ENCODE measurements at regions not wholly inside any gene's neighbourhood (a gene's known extent, or its start where the extent isn't known, plus 50 kb on each side); places are given as distances from the start of the nearest gene placed in this dataset.

- H3K27ac ChIP-seq (ENCODE audit: low read depth, low read length), result no peak overlapping the region
- no peak overlapping the region for H2BK120ac ChIP-seq (ENCODE audit: low read depth, low read length)
- H2AK5ac ChIP-seq (ENCODE audit: low read length), result no peak overlapping the region
Measured at GRCh38 chr3:54046641-54047214, 75.6 kb upstream of the CACNA2D3 start.

DNA sequence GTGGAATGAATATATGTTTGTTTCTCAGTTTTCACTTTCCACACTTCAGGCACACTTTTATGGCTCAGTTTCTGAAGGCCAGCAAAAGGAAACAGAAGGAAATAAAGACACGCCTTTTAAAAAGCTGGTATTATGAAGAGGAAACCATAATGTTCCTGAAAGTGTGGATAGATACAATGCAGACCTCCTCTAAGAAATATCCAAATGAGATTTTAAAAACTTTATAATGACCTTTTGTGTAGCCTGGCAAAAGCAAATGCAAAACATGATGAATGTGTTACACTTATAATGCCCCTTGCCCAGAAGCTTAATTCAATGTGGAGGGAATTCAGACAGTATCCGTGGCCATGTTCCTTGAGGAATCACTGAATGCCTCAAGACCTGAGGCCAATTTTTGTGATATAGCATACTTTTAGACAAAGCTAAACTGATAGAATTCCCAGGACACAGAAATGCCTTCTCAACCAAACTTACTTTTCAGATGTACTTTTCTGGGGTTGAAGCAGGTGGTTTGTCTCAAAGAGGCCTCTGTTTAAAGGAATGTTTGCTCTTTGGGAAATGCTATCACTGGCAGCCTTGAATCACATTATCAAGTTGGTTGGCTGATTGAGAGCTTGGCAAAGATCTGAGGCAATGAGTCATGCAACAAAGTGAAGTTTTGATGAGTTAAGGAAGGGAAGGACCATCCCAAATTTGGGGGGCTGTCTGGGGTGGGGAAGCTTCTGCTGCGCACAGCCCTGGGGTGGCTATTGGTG lies 77.1 kb upstream of the CACNA2D3 start:
- H3K4ac ChIP-seq (ENCODE audit: low read depth, low read length), result no peak overlapping the region
- DNase-seq, result no peak
- H4K5ac ChIP-seq (ENCODE audit: low read length), result no peak overlapping the region
- H3K79me1 ChIP-seq (ENCODE audit: low read length), result no peaks in the 10 kb centered on the region
- no peak overlapping the region for H3K27ac ChIP-seq (ENCODE audit: low read depth, low read length)
- no peak overlapping the region for H3K18ac ChIP-seq (ENCODE audit: low read length)
- H3K27me3 ChIP-seq (ENCODE audit: insufficient read depth, low read length, poor library complexity), result no peaks in the 10 kb centered on the region
- no peak overlapping the region for H2AK5ac ChIP-seq (ENCODE audit: low read length)
- no peak overlapping the region for H4K8ac ChIP-seq (ENCODE audit: low read depth, low read length)
- no peak overlapping the region for H3K4me2 ChIP-seq (ENCODE audit: low read length)
- no peak overlapping the region for H2BK5ac ChIP-seq (ENCODE audit: low read length)
- H2BK120ac ChIP-seq (ENCODE audit: low read depth, low read length), result no peak overlapping the region
- no peaks in the 10 kb centered on the region for H3K36me3 ChIP-seq (ENCODE audit: control insufficient read depth, insufficient read depth, low read length)
- no peak overlapping the region for H3K9ac ChIP-seq (ENCODE audit: low read length)
- H3K56ac ChIP-seq (ENCODE audit: low read length), result no peak overlapping the region
- no CpG with 5 or more reads among the region's 3 CpGs for WGBS (ENCODE audit: extremely low coverage, insufficient coverage, low lambda C conversion rate)
- no peak overlapping the region for H3K4me3 ChIP-seq (ENCODE audit: low read length)
- no peaks in the 10 kb centered on the region for H3K79me2 ChIP-seq (ENCODE audit: control insufficient read depth, insufficient read depth, low read length)
- H3K23ac ChIP-seq (ENCODE audit: low read length), result no peak overlapping the region
- no peak overlapping the region for H2BK15ac ChIP-seq (replicated peaks; ENCODE audit: low read depth)
- no peaks in the 10 kb centered on the region for H3K4me1 ChIP-seq (ENCODE audit: control insufficient read depth, low read depth, low read length)

More at GRCh38 chr3:54046641-54047214, 75.6 kb upstream of the CACNA2D3 start:
- Histone ChIP-seq H3K79me2 (ENCODE audit: control insufficient read depth, insufficient read depth, low read length) (no peaks in the 10 kb centered on the region), H4K5ac (ENCODE audit: low read length) (no peak overlapping the region), H3K4me2 (ENCODE audit: low read length) (no peak overlapping the region), H3K27me3 (ENCODE audit: insufficient read depth, low read length, poor library complexity) (no peaks in the 10 kb centered on the region), H3K9ac (ENCODE audit: low read length) (no peak overlapping the region), H3K23ac (ENCODE audit: low read length) (no peak overlapping the region), H3K56ac (ENCODE audit: low read length) (no peak overlapping the region), H2BK5ac (ENCODE audit: low read length) (no peak overlapping the region), H3K4ac (ENCODE audit: low read depth, low read length) (no peak overlapping the region), H3K36me3 (ENCODE audit: control insufficient read depth, insufficient read depth, low read length) (no peaks in the 10 kb centered on the region), H3K18ac (ENCODE audit: low read length) (no peak overlapping the region), H3K79me1 (ENCODE audit: low read length) (no peaks in the 10 kb centered on the region), H2BK15ac (replicated peaks; ENCODE audit: low read depth) (no peak overlapping the region), H3K4me1 (ENCODE audit: control insufficient read depth, low read depth, low read length) (no peaks in the 10 kb centered on the region), H3K4me3 (ENCODE audit: low read length) (no peak overlapping the region), H4K8ac (ENCODE audit: low read depth, low read length) (no peak overlapping the region)
- DNase-seq, result no peak

- no peak overlapping the region for H3K9ac ChIP-seq (ENCODE audit: low read length)
- H4K8ac ChIP-seq (ENCODE audit: low read depth, low read length), result no peak overlapping the region
- no peak overlapping the region for H3K27ac ChIP-seq (ENCODE audit: low read depth, low read length)
- no peaks in the 10 kb centered on the region for H3K79me2 ChIP-seq (ENCODE audit: control insufficient read depth, insufficient read depth, low read length)
- no peak overlapping the region for H2AK5ac ChIP-seq (ENCODE audit: low read length)
- no peak overlapping the region for H3K56ac ChIP-seq (ENCODE audit: low read length)
- no CpG with 5 or more reads among the region's 5 CpGs for WGBS (ENCODE audit: extremely low coverage, insufficient coverage, low lambda C conversion rate)
- H3K18ac ChIP-seq (ENCODE audit: low read length), result no peak overlapping the region
- H3K79me1 ChIP-seq (ENCODE audit: low read length), result no peaks in the 10 kb centered on the region
- no peak overlapping the region for H3K23ac ChIP-seq (ENCODE audit: low read length)
- H3K36me3 ChIP-seq (ENCODE audit: control insufficient read depth, insufficient read depth, low read length), result no peaks in the 10 kb centered on the region
- H2BK120ac ChIP-seq (ENCODE audit: low read depth, low read length), result no peak overlapping the region
- H4K5ac ChIP-seq (ENCODE audit: low read length), result no peak overlapping the region
- no peak overlapping the region for H2BK5ac ChIP-seq (ENCODE audit: low read length)
- no peak overlapping the region for H2BK15ac ChIP-seq (replicated peaks; ENCODE audit: low read depth)
- H3K4me2 ChIP-seq (ENCODE audit: low read length), result no peak overlapping the region
- H3K4ac ChIP-seq (ENCODE audit: low read depth, low read length), result no peak overlapping the region
- no peak overlapping the region for H3K4me3 ChIP-seq (ENCODE audit: low read length)
- H3K27me3 ChIP-seq (ENCODE audit: insufficient read depth, low read length, poor library complexity), result no peaks in the 10 kb centered on the region
- H3K4me1 ChIP-seq (ENCODE audit: control insufficient read depth, low read depth, low read length), result no peaks in the 10 kb centered on the region
- DNase-seq, result peak; percentile 74
Measured at GRCh38 chr3:54042259-54042823, 80.0 kb upstream of the CACNA2D3 start.

DNA sequence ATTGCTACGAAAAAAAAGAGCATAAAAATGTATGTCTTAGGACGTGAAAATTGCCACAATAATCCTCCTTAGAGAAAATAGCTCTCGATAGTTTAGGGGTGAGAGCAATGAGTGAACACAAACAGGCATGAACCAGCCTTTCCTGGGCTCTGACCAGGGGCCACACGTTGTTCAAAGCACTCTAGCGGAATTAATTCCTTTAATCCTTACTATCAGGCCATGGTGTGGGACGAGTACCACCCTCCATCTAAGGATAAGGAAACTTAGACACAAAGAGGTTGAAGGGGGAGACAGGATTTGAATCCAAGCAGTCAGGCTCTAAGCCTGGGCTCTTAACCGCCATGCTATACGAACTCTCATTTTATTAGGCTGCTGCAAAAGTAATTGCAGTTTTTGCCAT lies 81.9 kb upstream of the CACNA2D3 start:
- H3K36me3 ChIP-seq (ENCODE audit: control insufficient read depth, insufficient read depth, low read length), result no peaks in the 10 kb centered on the region
- no peak overlapping the region for H3K18ac ChIP-seq (ENCODE audit: low read length)
- H3K4me2 ChIP-seq (ENCODE audit: low read length), result no peak overlapping the region
- H3K27me3 ChIP-seq (ENCODE audit: insufficient read depth, low read length, poor library complexity), result no peaks in the 10 kb centered on the region
- no peak overlapping the region for H3K4me3 ChIP-seq (ENCODE audit: low read length)
- no peaks in the 10 kb centered on the region for H3K79me1 ChIP-seq (ENCODE audit: low read length)
- H3K23ac ChIP-seq (ENCODE audit: low read length), result no peak overlapping the region
- no peak overlapping the region for H2BK15ac ChIP-seq (replicated peaks; ENCODE audit: low read depth)
- no peak overlapping the region for H4K8ac ChIP-seq (ENCODE audit: low read depth, low read length)
- no peaks in the 10 kb centered on the region for H3K79me2 ChIP-seq (ENCODE audit: control insufficient read depth, insufficient read depth, low read length)
- no peak overlapping the region for H3K9ac ChIP-seq (ENCODE audit: low read length)
- H3K56ac ChIP-seq (ENCODE audit: low read length), result no peak overlapping the region
- H2BK5ac ChIP-seq (ENCODE audit: low read length), result no peak overlapping the region
- H3K4ac ChIP-seq (ENCODE audit: low read depth, low read length), result no peak overlapping the region
- no peak for DNase-seq
- H3K27ac ChIP-seq (ENCODE audit: low read depth, low read length), result no peak overlapping the region
- H2AK5ac ChIP-seq (ENCODE audit: low read length), result no peak overlapping the region
- no peak overlapping the region for H2BK120ac ChIP-seq (ENCODE audit: low read depth, low read length)
- H3K4me1 ChIP-seq (ENCODE audit: control insufficient read depth, low read depth, low read length), result no peaks in the 10 kb centered on the region
- no peak overlapping the region for H4K5ac ChIP-seq (ENCODE audit: low read length)
- WGBS (ENCODE audit: extremely low coverage, insufficient coverage, low lambda C conversion rate), result no CpG with 5 or more reads among the region's 8 CpGs

DNA sequence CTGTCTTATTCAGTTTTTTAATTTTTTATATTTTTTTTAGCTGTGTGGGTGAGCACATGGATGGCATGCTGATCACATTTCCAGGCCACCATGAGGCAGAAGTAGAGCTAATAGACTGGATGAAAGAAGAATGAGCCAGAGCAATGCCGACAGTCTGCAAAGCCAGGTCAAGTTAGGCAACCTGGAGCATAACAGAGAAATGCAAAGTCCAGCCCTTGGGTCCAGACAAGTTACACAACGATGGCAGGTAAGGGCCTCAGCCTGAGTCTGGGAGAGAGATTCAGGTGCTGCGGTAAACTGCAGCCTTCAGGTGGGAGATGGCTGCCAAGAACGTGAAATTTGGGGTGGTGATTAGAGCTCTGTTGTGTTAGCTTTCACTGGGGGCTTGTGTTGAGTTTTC lies 84.0 kb upstream of the CACNA2D3 start:
- no peak overlapping the region for H3K23ac ChIP-seq (ENCODE audit: low read length)
- H4K5ac ChIP-seq (ENCODE audit: low read length), result no peak overlapping the region
- H3K79me2 ChIP-seq (ENCODE audit: control insufficient read depth, insufficient read depth, low read length), result no peaks in the 10 kb centered on the region
- H3K4me2 ChIP-seq (ENCODE audit: low read length), result no peak overlapping the region
- DNase-seq, result no peak
- H2AK5ac ChIP-seq (ENCODE audit: low read length), result no peak overlapping the region
- no peak overlapping the region for H2BK120ac ChIP-seq (ENCODE audit: low read depth, low read length)
- no peak overlapping the region for H3K27ac ChIP-seq (ENCODE audit: low read depth, low read length)
- no CpG with 5 or more reads among the region's 4 CpGs for WGBS (ENCODE audit: extremely low coverage, insufficient coverage, low lambda C conversion rate)
- no peak overlapping the region for H3K4me3 ChIP-seq (ENCODE audit: low read length)
- H3K36me3 ChIP-seq (ENCODE audit: control insufficient read depth, insufficient read depth, low read length), result no peaks in the 10 kb centered on the region
- H3K9ac ChIP-seq (ENCODE audit: low read length), result no peak overlapping the region
- H2BK15ac ChIP-seq (replicated peaks; ENCODE audit: low read depth), result no peak overlapping the region
- no peak overlapping the region for H3K4ac ChIP-seq (ENCODE audit: low read depth, low read length)
- no peaks in the 10 kb centered on the region for H3K27me3 ChIP-seq (ENCODE audit: insufficient read depth, low read length, poor library complexity)
- H4K8ac ChIP-seq (ENCODE audit: low read depth, low read length), result no peak overlapping the region
- no peaks in the 10 kb centered on the region for H3K79me1 ChIP-seq (ENCODE audit: low read length)
- H3K4me1 ChIP-seq (ENCODE audit: control insufficient read depth, low read depth, low read length), result no peaks in the 10 kb centered on the region
- no peak overlapping the region for H2BK5ac ChIP-seq (ENCODE audit: low read length)
- no peak overlapping the region for H3K18ac ChIP-seq (ENCODE audit: low read length)
- no peak overlapping the region for H3K56ac ChIP-seq (ENCODE audit: low read length)

Measured in mesendoderm (in vitro differentiated cells).